ENCODE measurements at regions not wholly inside any gene's neighbourhood (a gene's known extent, or its start where the extent isn't known, plus 50 kb on each side); places are given as distances from the start of the nearest gene placed in this dataset.

DNA sequence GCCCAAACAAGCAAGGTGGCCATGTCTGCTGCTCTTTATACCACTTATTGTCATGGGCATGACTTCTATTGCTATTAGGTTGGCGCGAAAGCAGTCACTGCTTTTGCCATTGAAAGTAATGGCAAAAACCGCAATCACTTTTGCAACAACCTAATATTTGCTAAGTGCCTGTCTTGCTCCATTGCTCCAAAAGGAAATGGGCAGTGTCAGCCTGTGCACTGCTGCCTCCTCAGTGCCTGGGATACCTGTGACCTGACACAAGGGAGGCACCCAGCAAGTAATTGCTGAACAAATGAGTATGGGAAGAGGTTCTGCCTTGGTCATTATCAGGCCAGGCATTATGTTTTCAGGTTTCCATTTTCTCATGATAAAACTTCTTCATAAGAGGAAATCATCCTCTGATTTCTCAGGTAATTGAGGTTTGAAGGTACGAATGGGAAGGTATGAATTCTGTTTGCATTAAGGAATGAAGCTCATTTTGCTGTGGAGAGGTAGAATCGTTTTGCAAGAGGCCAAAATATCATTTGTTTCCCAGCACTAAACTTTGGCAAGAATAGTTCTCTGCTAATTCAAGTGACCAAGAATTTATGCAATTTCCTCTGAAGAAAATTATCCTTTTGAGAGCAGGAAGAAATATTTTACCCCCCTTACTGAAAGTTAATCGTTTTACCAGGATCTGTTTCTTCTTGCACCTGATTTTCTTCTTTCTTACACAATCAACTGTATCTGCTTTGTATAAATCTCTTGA is 128.4 kb upstream of the SPRY2 start:
- DNase-seq (ENCODE audit: low read depth in 2 of 2) = no peak

DNA sequence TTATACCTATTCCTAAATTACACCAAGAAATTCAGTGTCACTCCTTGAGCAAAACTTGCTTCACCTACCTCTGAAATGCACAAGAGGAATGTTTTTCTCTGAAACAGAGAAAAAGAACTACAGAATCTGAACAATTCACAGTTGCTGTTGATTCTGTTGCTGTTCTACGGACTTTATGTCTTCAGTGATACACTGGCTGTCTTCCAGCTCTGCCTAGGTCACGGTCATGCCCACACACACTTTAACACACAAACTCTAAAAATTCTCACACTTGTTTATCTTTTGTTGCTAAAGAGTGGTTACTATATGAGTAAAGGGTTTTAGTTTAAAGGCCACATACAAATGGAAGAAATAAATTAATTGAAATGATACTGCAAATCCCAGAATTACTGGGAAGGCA is 124.4 kb upstream of the SPRY2 start:
- no peak for DNase-seq (ENCODE audit: low read depth in 2 of 2)

DNA sequence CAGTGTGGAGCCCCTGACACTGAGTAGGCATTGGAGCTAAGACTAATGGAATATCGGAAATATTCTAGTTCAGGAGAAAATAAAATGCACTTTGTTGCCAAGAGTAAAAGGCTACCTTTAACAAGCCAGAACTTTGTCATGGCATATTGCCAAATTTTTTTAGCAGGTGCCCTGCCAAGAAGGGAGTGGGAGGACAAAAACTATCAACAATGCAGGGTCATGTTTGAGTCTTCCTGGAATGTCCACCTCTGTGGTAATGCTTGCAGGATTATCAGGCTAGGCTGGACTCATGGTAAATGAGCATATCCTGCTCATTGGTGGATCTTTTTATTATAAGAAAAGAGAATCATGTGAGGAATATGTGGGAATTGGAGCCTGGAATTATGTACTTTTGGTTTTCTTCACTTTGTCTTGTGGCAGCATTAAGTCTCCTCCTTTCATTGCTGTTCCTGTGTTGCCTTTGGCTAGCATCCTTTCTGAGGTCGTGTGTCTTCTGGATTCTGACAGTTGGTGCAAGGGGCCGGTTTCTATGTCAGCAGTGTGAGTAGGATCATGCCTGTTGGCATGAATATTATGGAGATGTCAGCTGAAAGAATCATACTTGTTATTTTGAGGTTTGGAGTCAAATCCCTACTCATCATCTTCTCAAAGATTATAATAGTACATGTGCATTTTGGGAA is 122.9 kb upstream of the SPRY2 start:
- no peak for DNase-seq (ENCODE audit: low read depth in 2 of 2)

DNA sequence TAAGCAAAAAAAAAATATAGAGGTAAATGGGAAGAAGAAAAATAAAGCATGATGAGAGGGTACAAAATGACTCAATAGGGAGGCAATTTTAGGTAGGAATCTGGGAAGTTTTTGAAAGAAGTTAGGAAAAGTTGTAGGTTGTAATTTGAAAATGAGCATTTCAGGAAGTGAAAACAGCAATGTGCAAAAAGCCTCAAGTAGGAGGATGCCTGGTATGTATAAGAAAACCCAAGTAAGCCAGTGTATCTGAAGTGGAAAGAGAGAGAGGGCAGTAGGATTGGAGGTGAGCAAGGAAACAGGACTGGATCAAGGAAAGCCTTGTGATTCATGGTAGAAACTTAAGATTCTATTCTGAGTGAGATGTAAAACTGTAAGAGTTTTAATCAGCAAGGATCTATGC is 121.6 kb upstream of the SPRY2 start:
- no peak for DNase-seq (ENCODE audit: low read depth in 2 of 2)

DNA sequence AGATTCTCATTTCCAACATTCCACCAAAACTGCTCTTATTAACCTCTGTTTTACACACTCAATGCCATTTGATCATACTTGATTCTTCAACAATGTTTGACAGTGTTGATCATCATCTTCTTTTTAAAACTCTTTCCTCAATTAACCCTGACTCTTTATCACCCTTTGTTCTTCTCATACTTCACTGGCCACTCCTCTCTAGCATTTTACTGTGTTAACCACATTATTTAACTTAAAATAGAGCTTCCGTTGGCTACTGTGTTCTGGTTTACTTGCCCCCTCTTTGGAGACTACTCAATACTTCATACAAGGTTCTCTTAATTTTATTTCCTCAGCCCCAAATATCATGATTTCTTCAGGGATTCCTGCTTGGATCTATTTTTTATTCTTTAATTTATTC is 121.1 kb upstream of the SPRY2 start:
- no peak for DNase-seq (ENCODE audit: low read depth in 2 of 2)

DNA sequence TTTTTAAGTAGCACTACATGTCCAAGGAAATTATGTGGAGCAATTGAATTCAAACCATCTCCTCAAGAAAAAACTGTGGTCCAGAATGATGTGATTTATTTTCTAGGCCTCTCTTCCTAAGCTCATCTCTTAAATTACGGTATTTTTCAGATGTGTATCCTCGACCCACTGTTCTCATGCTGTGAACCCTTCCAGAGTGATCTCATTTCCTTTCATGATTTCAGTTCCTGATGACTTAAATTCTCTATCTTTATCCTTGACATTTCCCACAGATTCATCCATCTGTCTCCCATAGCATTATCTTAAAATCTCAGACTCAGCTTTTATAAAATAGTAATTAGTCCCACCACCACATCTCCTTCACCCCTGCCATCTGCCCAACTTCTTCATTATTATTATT is 117.6 kb upstream of the SPRY2 start:
- no peak for DNase-seq (ENCODE audit: low read depth in 2 of 2)

DNA sequence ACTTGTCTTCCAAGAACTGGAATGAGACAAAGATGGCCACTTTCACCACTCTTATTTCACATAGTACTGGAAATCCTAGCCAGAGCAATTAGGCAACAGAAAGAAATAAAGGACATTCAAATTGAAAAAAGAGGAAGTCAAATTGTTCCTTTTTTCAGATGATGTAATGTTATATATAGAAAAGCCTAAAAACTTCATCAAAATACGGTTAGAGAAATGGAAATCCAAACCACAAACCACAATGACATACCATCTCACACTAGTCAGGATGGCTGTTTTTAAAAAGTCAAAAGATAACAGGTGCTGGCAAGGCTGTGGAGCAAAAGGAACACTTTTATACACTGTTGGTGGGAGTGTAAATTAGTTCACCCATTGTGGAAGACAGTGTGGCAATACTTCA is 113.3 kb upstream of the SPRY2 start:
- DNase-seq (ENCODE audit: low read depth in 2 of 2) = no peak

DNA sequence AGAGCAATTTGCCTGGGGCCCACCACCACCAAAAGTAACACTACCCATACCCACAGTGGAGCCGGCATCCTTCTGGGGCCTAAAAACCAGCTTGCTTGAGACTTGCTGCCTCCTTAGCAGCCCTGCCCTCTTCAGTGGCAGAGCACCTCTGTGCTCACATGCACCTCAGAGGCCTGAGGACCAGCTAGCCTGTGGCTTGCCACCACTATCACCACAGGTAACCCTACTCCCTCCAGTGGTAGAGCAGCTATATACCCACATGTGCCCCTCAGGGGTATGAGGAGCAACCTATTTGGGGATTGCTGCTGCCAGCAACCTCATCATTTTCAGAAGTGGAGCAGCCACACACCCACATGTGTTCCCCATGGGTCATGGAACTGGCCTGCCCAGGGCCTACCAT is 111.4 kb upstream of the SPRY2 start:
- no peak for DNase-seq (ENCODE audit: low read depth in 2 of 2)

DNA sequence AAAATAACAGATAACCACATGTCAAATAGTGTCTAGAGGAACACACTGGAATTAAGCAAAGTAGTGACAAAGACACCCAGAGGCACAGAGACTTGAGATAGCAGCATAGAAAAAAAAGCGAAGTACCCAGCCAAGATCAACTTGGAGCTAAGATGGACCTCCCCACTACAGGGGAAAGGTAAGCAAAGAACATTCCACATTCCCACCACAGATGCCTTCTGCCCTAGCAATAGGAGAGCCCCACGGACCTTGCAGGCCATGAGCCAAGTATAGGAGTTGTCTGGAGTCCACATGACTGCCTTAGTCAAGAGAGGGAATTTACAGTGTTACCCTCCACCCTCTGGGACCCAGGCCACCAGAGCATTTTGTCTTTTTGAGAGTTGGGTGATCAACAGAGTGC is 110.7 kb upstream of the SPRY2 start:
- DNase-seq (ENCODE audit: low read depth in 2 of 2) = no peak

DNA sequence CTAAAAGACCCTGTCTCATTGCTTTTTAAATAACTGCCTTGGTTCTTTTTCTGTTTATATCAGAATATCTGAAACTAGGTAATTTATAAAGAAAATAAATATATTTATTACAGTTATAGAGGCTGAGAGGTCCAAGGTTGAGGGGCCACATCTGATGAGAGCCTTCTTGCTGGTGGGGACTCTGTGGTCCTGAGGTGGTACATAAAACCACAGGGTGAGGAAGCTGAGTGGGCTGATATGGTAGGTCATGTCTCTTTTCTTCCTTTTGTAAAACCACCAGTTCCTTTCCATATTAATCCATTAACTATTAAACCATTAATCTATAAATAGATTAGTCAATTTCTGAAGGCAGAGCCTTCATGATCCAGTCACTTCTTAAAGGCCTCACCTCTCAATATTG is 109.5 kb upstream of the SPRY2 start:
- DNase-seq (ENCODE audit: low read depth in 2 of 2) = no peak

DNA sequence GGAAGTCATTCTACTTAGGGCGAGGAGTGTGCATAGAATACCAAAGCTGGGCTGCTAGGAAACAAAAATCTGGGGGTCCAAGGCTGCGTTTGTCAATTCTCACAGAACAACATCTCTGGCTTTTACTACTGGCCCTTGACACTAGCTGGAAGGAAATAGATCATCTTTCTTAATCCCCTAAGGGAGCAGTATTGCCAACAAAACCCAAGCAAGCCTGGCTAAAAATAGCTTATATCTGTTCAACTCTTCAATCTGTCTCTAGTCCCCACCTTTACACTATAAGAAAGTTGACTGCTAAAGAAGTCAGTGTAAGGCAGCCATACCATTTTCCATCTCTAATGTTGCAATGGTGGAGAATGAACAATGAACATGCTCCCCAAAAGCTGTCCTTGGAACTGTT is 107.8 kb upstream of the SPRY2 start:
- DNase-seq (ENCODE audit: low read depth in 2 of 2) = no peak

DNA sequence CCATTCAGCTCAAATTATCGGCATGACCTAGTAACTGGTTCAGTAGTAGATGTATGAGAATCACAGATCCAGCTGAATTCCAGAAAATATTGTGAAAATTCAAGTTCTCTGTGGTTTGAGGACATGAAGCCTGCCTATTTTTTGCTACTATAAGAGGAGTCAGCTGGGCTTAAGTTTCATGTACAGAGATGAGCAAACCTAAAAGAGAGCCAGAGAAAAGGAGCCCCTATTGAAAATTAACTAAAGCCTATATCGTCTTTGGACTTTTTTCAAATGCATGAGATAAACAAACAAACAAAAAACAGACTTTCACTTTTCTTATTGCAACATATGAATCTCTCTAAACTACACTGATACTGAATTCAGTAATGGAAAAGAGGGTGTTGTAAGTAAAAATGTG is 106.8 kb upstream of the SPRY2 start:
- DNase-seq (ENCODE audit: low read depth in 2 of 2) = no peak

DNA sequence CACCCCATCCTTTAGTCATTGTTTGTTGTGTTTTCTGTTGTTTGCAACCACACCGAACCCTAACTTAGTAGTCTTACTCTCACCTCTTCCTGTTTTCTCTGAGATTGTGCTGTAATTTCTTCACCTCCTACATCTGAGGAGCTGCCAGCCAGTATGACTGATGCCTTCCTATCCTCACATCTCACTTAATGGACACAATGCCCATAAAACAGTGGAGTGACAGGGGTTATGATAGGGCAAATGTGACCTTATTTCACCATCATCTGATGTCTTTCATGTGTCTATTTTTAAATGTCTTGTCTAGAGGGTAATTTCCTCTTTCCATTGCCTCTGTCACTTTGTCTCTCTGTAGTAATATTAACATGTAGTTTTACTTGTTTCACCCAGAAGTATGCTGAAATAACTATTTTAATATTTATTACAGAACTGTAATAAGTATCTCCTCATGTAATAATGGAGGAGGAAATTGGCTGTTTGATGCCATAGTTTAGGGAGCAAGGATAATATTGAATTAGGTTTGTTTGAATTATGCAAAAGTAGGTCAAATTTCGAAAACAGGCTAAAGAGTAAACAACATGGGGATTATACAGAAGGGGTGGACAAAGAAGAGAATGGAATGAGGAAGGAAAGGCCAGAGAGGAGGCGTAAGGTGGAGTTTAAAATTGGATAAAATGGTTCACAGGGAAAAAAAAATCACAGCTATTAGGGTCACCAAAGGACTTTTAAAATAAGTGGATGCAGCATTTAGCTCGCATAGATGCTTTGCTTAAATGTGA is 103.5 kb upstream of the SPRY2 start:
- no peak for DNase-seq (ENCODE audit: low read depth in 2 of 2)

DNA sequence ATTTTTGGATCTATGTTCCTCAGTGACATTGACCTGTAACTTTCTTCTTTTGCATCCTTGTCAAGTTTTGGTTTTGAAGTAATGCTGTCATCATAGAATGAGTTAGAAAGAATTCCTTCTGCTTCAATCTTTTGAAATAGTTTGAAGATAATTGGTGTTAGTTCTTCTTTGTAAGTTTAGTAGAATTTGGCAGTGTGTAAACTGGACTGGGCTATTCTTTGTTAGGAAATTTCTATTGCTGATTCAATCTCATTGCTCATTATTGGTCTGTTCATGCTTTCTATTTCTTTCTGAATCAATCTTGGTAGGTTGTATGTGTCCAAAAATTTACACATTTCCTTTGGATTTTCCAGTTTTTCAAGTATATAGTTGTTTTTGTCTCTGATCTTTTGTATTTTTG is 101.7 kb upstream of the SPRY2 start:
- DNase-seq (ENCODE audit: low read depth in 2 of 2) = no peak

DNA sequence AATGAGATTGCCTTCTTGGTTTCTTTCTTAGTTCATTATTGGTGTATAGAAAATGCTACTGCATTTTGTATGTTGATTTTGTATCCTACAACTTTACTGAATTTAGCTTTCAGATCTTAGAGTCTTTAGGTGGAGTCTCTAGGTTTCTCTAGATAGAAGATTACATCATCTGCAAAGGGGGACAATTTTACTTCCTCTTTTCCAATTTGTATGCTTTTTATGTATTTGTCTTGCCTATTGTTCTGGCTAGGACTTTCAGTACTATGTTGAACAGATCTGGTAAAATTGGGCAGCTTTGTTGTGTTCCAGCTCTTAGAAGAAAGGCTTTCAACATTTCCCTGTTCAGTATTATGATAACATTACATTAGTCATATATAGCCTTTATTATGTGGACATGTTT is 101.0 kb upstream of the SPRY2 start:
- DNase-seq (ENCODE audit: low read depth in 2 of 2) = no peak

DNA sequence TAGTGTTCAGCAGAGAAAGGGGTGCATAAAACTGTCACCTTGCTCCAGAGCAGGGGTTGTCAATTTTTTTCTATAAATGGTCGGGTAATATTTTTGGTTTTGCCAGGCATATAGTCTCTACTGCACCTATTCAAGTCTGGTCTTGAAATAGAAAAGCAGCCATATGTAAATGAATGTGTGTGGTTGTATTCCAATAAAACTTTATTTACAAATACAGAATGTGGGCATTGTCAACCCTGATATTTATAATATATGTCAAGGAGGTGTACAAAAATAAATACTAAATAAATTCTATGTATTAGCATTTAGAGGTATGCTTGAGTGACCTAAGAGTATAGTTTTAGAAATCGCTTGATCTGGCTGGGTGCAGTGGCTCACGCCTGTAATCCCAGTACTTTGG is 97.6 kb upstream of the SPRY2 start:
- DNase-seq (ENCODE audit: low read depth in 2 of 2) = no peak

DNA sequence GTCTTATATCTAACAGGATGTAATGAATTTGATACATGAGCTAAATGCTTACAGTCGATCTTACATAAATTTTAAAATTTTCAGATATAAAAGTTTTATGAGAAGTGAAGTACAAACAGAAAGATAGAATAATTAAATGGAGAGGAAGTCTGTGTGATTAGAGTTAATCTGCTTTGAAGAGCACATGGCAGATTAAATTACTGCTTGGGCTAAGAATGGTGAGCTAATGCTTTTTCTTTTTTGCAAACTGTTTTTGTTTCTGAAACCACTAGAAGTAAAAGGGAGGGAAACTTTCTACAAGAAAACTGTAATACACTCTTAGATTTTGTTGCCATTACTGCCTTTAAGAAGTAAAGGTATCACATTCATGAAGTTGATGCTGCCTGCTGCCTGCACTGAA is 96.3 kb upstream of the SPRY2 start:
- no peak for DNase-seq (ENCODE audit: low read depth in 2 of 2)

DNA sequence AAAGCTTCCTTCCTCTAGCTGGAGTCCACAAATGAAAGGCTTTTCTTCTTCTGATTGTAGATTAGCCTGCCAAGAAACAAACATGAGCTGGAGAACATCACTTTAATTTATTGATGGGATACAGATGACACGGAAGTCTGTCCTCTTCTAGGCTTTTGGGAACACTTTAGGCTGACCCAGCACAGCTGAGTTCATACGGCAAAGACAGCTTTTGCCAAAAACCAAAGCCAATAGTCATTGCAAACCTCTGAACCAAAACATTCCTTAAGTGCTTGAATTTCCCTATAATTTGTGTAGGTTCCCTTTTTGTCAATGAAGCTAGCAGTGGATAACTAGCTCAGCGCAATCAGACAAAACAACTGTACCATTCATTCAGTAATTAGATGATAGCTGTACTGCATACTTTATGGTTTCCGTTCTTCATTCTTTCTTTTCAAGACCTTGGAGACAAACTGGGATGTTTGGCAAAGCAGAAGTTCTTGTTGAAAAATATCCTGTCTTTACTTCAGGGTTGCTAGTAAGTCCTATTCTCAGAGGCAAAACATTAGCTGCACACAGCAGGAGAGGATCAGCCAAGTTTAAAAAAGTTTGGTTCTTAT is 95.7 kb upstream of the SPRY2 start:
- DNase-seq (ENCODE audit: low read depth in 2 of 2) = no peak

DNA sequence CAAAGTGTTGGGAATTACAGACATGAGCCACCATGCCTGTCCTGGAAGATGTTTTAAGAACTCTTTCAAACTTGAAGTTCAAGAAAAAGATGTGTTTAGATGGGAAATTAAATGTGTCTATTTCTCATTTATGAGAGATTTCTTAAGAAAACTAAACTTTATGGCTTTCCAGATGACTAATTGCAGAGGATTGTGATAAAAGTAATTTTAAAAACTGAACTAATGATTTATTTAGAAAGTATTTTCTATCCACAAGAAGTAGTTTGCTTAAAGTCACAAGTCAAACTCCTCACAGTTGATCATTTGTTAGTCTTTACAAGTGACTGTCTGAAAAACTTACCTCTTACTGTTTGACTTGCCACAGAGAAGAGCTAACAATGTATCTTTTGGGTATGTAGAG is 89.6 kb upstream of the SPRY2 start:
- no peak for DNase-seq (ENCODE audit: low read depth in 2 of 2)

DNA sequence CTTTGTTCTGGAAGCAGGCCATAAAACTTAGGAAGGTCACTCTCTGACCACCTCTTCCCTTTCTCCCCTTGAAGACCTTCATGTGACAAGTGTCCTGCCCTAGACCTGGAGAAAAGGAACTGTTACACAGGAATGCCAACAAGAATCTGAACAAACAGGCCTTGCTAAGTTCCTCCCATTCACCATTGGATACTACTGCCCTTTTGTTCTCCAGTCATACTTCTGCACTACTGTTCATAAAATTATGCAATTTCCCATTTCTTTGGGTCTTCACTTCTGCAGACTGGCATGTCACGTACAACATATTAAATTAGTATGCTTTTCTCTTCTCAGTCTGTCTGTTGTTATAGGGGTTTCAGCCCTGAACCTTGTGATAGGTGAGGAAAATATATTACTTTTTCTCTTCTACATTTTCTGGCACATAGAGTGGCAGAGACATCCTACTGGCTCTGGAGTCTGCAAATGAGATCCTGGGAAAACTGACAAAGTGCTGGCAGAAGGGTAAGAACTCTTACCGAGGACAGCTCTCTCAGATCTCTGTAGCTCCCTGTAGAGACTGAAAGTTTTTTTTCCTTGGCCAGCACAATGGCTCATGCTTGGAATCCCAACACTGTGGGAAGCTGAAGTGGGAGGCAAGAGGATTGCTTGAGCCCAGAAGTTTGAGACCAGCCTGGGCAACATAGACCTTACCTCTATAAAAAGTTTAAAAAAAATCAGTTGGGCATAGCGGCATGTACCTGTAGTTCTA is 87.6 kb upstream of the SPRY2 start:
- DNase-seq (ENCODE audit: low read depth in 2 of 2) = no peak

DNA sequence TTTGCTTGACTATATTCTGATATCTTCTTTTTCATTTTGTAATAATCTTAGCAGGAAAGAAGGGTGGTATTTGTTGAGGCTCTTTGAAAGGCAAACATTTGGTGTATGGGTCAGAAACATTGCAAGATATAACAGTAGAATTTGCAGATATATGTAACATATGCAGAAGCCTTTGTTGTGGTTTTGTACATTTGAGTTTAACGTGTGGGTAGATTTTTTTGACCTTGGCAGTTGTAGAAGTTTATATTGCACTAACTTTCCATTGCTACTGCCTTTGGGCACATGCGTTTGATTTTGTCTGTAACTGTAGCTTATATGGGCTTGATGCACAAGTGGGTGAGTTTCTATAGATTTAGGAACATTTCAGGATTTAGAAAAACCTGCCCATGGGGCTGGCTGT is 78.5 kb upstream of the SPRY2 start:
- DNase-seq (ENCODE audit: low read depth in 2 of 2) = no peak

DNA sequence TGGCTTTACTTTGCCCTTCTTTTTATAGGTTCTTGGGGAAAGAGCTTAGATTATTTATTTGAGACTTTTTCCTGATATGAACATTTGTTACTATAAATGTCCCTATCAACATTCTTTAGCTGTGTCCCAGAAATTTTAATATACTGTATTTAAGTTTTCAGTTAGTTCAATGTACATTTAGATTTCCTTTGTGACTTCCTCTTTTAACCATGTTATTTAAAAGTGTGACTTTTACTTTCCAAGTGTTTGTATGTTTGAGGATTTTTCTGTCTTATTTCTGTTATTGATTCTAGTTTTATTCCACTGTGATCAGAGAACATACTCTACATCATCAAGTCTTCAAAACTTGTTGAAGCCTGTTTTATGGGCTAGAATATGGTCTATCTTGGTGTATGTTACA is 72.7 kb upstream of the SPRY2 start:
- DNase-seq (ENCODE audit: low read depth in 2 of 2) = no peak
